ENCODE measurements at regions not wholly inside any gene's neighbourhood (a gene's known extent, or its start where the extent isn't known, plus 50 kb on each side); places are given as distances from the start of the nearest gene placed in this dataset.

DNA sequence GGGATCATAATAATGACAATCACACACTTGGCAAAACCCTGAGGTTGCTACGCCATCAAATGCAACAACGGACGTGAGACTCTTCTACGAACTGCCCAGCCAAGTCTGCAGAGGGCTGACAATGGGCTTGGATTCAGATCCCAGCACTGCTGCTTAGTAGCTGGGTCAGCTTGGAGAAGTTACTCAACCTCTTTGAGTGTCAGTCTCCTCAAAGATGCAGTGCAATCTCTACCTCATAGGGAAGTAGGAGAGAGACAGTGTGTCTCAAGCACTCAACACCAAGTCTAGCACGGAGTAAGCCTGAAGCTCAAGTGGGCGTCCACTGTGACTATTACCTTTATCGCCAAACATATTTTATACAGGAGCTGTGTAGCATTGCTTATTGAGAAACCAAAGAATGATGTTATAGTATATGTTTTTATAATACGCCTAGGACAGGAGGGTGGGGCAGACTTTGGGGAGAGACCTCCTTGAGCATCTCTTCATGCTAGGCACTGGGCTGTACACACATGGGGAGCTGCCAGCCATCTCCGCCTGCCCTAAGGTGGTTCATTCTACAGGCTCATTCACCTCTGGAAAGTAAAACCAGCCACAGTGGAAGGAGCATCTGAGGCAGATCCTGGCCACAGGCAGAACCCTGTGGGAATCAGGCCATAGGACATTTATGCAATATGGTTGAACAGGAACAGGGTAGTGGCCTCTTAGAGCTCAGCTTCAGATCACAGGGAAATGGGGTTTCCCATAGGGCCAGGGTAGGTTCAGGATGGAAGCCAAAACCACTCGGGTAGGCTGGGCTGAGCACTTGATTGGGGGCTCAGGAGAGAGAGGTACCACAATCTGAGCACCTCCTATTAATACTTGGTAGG, 160.2 kb downstream of the MRPL14 start:
- Histone ChIP-seq H3K4me1 (ENCODE audit: control insufficient read depth, insufficient read depth, low read length, poor library complexity, severe bottlenecking) (no peaks in the 10 kb centered on the region), H3K9me3 (ENCODE audit: control insufficient read depth, low read length) (no peaks in the 10 kb centered on the region), H3K36me3 (ENCODE audit: control insufficient read depth, insufficient read depth, low read length) (no peaks in the 10 kb centered on the region), H3K27me3 (replicated peaks; ENCODE audit: control insufficient read depth, insufficient read depth, low read length, poor library complexity, severe bottlenecking) (no peaks in the 10 kb centered on the region), H3K4me3 (ENCODE audit: insufficient read depth, low read depth, low read length, poor library complexity, severe bottlenecking) (no peak overlapping the region), H3K27ac (ENCODE audit: insufficient read depth, low read length, poor library complexity, severe bottlenecking) (no peak overlapping the region)
- no peak for DNase-seq

GRCh38 chr6:43966374-43966658, 160.9 kb downstream of the MRPL14 start:
- Histone ChIP-seq H3K27me3 (replicated peaks; ENCODE audit: control insufficient read depth, insufficient read depth, low read length, poor library complexity, severe bottlenecking) (no peaks in the 10 kb centered on the region), H3K4me3 (ENCODE audit: insufficient read depth, low read depth, low read length, poor library complexity, severe bottlenecking) (no peak overlapping the region), H3K36me3 (ENCODE audit: control insufficient read depth, insufficient read depth, low read length) (no peaks in the 10 kb centered on the region), H3K4me1 (ENCODE audit: control insufficient read depth, insufficient read depth, low read length, poor library complexity, severe bottlenecking) (no peaks in the 10 kb centered on the region), H3K9me3 (ENCODE audit: control insufficient read depth, low read length) (no peaks in the 10 kb centered on the region), H3K27ac (ENCODE audit: insufficient read depth, low read length, poor library complexity, severe bottlenecking) (no peak overlapping the region)
- DNase-seq: no peak

GRCh38 chr6:43965628-43966373, 161.5 kb downstream of the MRPL14 start:
- Histone ChIP-seq H3K27me3 (replicated peaks; ENCODE audit: control insufficient read depth, insufficient read depth, low read length, poor library complexity, severe bottlenecking) (no peaks in the 10 kb centered on the region), H3K36me3 (ENCODE audit: control insufficient read depth, insufficient read depth, low read length) (no peaks in the 10 kb centered on the region)
- DNase-seq: no peak

GRCh38 chr6:43964659-43965570, 162.3 kb downstream of the MRPL14 start:
- H3K27ac ChIP-seq (ENCODE audit: insufficient read depth, low read length, poor library complexity, severe bottlenecking): no peak overlapping the region
- no peaks in the 10 kb centered on the region for H3K36me3 ChIP-seq (ENCODE audit: control insufficient read depth, insufficient read depth, low read length)
- no peaks in the 10 kb centered on the region for H3K27me3 ChIP-seq (replicated peaks; ENCODE audit: control insufficient read depth, insufficient read depth, low read length, poor library complexity, severe bottlenecking)
- no peaks in the 10 kb centered on the region for H3K9me3 ChIP-seq (ENCODE audit: control insufficient read depth, low read length)
- no peak overlapping the region for H3K4me3 ChIP-seq (ENCODE audit: insufficient read depth, low read depth, low read length, poor library complexity, severe bottlenecking)
- DNase-seq: no peak
- no peaks in the 10 kb centered on the region for H3K4me1 ChIP-seq (ENCODE audit: control insufficient read depth, insufficient read depth, low read length, poor library complexity, severe bottlenecking)

More at GRCh38 chr6:43965628-43966373, 161.5 kb downstream of the MRPL14 start:
- Histone ChIP-seq H3K4me3 (ENCODE audit: insufficient read depth, low read depth, low read length, poor library complexity, severe bottlenecking) (no peak overlapping the region), H3K4me1 (ENCODE audit: control insufficient read depth, insufficient read depth, low read length, poor library complexity, severe bottlenecking) (no peaks in the 10 kb centered on the region), H3K9me3 (ENCODE audit: control insufficient read depth, low read length) (no peaks in the 10 kb centered on the region), H3K27ac (ENCODE audit: insufficient read depth, low read length, poor library complexity, severe bottlenecking) (no peak overlapping the region)

- H3K9me3 ChIP-seq (ENCODE audit: control insufficient read depth, low read length): no peaks in the 10 kb centered on the region
- no peaks in the 10 kb centered on the region for H3K36me3 ChIP-seq (ENCODE audit: control insufficient read depth, insufficient read depth, low read length)
- H3K4me1 ChIP-seq (ENCODE audit: control insufficient read depth, insufficient read depth, low read length, poor library complexity, severe bottlenecking): no peaks in the 10 kb centered on the region
- no peaks in the 10 kb centered on the region for H3K27me3 ChIP-seq (replicated peaks; ENCODE audit: control insufficient read depth, insufficient read depth, low read length, poor library complexity, severe bottlenecking)
- no peak for DNase-seq
- H3K4me3 ChIP-seq (ENCODE audit: insufficient read depth, low read depth, low read length, poor library complexity, severe bottlenecking): no peak overlapping the region
- H3K27ac ChIP-seq (ENCODE audit: insufficient read depth, low read length, poor library complexity, severe bottlenecking): no peak overlapping the region
Measured at GRCh38 chr6:43963877-43964658, 163.2 kb downstream of the MRPL14 start.

DNA sequence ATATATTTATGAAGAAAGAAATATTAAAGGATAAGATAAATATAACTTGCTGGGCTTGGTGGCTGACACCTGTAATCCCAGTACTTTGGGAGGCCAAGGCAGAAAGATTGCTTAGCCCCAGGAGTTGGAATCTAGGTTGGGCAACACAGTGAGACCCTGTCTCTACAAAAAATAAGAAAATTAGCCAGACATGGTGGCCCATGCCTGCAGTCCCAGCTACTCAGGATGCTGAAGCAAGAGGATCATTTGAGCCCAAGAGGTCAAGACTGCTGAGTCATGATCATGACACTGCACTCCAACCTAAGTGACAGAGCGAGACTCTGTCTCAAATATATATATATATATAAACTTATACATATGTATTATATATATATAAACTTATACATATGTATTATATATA, 164.0 kb downstream of the MRPL14 start:
- no peaks in the 10 kb centered on the region for H3K36me3 ChIP-seq (ENCODE audit: control insufficient read depth, insufficient read depth, low read length)
- H3K27ac ChIP-seq (ENCODE audit: insufficient read depth, low read length, poor library complexity, severe bottlenecking): no peak overlapping the region
- H3K4me1 ChIP-seq (ENCODE audit: control insufficient read depth, insufficient read depth, low read length, poor library complexity, severe bottlenecking): no peaks in the 10 kb centered on the region
- no peak overlapping the region for H3K4me3 ChIP-seq (ENCODE audit: insufficient read depth, low read depth, low read length, poor library complexity, severe bottlenecking)
- no peaks in the 10 kb centered on the region for H3K27me3 ChIP-seq (replicated peaks; ENCODE audit: control insufficient read depth, insufficient read depth, low read length, poor library complexity, severe bottlenecking)
- no peak for DNase-seq
- no peaks in the 10 kb centered on the region for H3K9me3 ChIP-seq (ENCODE audit: control insufficient read depth, low read length)

DNA sequence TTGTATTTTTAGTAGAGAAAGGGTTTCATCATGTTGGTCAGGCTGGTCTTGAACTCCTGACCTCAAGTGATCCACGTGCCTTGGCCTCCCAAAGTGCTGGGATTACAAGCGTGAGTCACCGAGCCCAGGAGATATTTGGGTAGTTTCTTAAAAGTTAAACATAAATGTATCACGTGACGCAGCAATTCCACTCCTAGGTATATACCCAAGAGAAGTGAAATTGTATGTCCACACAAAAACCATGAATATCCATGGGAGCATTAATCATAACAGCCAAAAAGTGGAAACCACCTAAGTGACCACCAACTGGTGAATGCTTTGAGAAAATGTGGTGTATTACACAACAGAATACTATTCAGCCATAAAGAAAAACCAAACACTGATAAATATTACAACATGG, 164.8 kb downstream of the MRPL14 start:
- H3K27me3 ChIP-seq (replicated peaks; ENCODE audit: control insufficient read depth, insufficient read depth, low read length, poor library complexity, severe bottlenecking): no peaks in the 10 kb centered on the region
- no peak for DNase-seq
- no peak overlapping the region for H3K4me3 ChIP-seq (ENCODE audit: insufficient read depth, low read depth, low read length, poor library complexity, severe bottlenecking)
- H3K27ac ChIP-seq (ENCODE audit: insufficient read depth, low read length, poor library complexity, severe bottlenecking): no peak overlapping the region
- H3K4me1 ChIP-seq (ENCODE audit: control insufficient read depth, insufficient read depth, low read length, poor library complexity, severe bottlenecking): no peaks in the 10 kb centered on the region
- no peaks in the 10 kb centered on the region for H3K9me3 ChIP-seq (ENCODE audit: control insufficient read depth, low read length)
- H3K36me3 ChIP-seq (ENCODE audit: control insufficient read depth, insufficient read depth, low read length): no peaks in the 10 kb centered on the region

- Histone ChIP-seq H3K27ac (ENCODE audit: insufficient read depth, low read length, poor library complexity, severe bottlenecking) (no peak overlapping the region), H3K4me3 (ENCODE audit: insufficient read depth, low read depth, low read length, poor library complexity, severe bottlenecking) (no peak overlapping the region), H3K27me3 (replicated peaks; ENCODE audit: control insufficient read depth, insufficient read depth, low read length, poor library complexity, severe bottlenecking) (peaks cover 6% of the 10 kb centered on the region), H3K9me3 (ENCODE audit: control insufficient read depth, low read length) (no peaks in the 10 kb centered on the region), H3K4me1 (ENCODE audit: control insufficient read depth, insufficient read depth, low read length, poor library complexity, severe bottlenecking) (no peaks in the 10 kb centered on the region), H3K36me3 (ENCODE audit: control insufficient read depth, insufficient read depth, low read length) (no peaks in the 10 kb centered on the region)
- DNase-seq: no peak
Measured at GRCh38 chr6:43957273-43957672, 170.0 kb downstream of the MRPL14 start.

- no peak for DNase-seq
- Histone ChIP-seq H3K36me3 (ENCODE audit: control insufficient read depth, insufficient read depth, low read length) (no peaks in the 10 kb centered on the region), H3K4me3 (ENCODE audit: insufficient read depth, low read depth, low read length, poor library complexity, severe bottlenecking) (no peak overlapping the region), H3K4me1 (ENCODE audit: control insufficient read depth, insufficient read depth, low read length, poor library complexity, severe bottlenecking) (no peaks in the 10 kb centered on the region), H3K27ac (ENCODE audit: insufficient read depth, low read length, poor library complexity, severe bottlenecking) (no peak overlapping the region), H3K27me3 (replicated peaks; ENCODE audit: control insufficient read depth, insufficient read depth, low read length, poor library complexity, severe bottlenecking) (peaks cover 6% of the 10 kb centered on the region), H3K9me3 (ENCODE audit: control insufficient read depth, low read length) (no peaks in the 10 kb centered on the region)
Measured at GRCh38 chr6:43956478-43956877, 170.8 kb downstream of the MRPL14 start.

Data from effector memory CD4-positive, alpha-beta T cell (primary cell).